ENCODE measurements at regions not wholly inside any gene's neighbourhood (a gene's known extent, or its start where the extent isn't known, plus 50 kb on each side); places are given as distances from the start of the nearest gene placed in this dataset.

GRCh38 chr2:82230406-82230805 is 1925.9 kb upstream of the LRRTM1 start:
- TF ChIP-seq ZNF274 (IDR thresholded peaks at IDR 0.05; ENCODE audit: low read length) (no peak), ZNF274 (tag by site-specific recombination; IDR thresholded peaks at IDR 0.05; ENCODE audit: borderline replicate concordance) (no peak), ZNF121 (tag by site-specific recombination; IDR thresholded peaks at IDR 0.05) (no peak), RBAK (tag by site-specific recombination; IDR thresholded peaks at IDR 0.05) (no peak), ZFP3 (tag by site-specific recombination; IDR thresholded peaks at IDR 0.05; ENCODE audit: low read depth) (no peak), ZNF529 (tag by site-specific recombination; IDR thresholded peaks at IDR 0.05; ENCODE audit: insufficient replicate concordance) (no peak), KLF9 (tag by site-specific recombination; IDR thresholded peaks at IDR 0.05; ENCODE audit: low read depth) (no peak), ZNF398 (tag by site-specific recombination; IDR thresholded peaks at IDR 0.05) (no peak), ZNF26 (tag by site-specific recombination; IDR thresholded peaks at IDR 0.05) (no peak)
- TF ChIP-seq, protein P1, sequence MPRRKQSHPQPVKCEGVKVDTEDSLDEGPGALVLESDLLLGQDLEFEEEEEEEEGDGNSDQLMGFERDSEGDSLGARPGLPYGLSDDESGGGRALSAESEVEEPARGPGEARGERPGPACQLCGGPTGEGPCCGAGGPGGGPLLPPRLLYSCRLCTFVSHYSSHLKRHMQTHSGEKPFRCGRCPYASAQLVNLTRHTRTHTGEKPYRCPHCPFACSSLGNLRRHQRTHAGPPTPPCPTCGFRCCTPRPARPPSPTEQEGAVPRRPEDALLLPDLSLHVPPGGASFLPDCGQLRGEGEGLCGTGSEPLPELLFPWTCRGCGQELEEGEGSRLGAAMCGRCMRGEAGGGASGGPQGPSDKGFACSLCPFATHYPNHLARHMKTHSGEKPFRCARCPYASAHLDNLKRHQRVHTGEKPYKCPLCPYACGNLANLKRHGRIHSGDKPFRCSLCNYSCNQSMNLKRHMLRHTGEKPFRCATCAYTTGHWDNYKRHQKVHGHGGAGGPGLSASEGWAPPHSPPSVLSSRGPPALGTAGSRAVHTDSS (tag by site-specific recombination; IDR thresholded peaks at IDR 0.05) = no peak
- TF ChIP-seq, protein P2, sequence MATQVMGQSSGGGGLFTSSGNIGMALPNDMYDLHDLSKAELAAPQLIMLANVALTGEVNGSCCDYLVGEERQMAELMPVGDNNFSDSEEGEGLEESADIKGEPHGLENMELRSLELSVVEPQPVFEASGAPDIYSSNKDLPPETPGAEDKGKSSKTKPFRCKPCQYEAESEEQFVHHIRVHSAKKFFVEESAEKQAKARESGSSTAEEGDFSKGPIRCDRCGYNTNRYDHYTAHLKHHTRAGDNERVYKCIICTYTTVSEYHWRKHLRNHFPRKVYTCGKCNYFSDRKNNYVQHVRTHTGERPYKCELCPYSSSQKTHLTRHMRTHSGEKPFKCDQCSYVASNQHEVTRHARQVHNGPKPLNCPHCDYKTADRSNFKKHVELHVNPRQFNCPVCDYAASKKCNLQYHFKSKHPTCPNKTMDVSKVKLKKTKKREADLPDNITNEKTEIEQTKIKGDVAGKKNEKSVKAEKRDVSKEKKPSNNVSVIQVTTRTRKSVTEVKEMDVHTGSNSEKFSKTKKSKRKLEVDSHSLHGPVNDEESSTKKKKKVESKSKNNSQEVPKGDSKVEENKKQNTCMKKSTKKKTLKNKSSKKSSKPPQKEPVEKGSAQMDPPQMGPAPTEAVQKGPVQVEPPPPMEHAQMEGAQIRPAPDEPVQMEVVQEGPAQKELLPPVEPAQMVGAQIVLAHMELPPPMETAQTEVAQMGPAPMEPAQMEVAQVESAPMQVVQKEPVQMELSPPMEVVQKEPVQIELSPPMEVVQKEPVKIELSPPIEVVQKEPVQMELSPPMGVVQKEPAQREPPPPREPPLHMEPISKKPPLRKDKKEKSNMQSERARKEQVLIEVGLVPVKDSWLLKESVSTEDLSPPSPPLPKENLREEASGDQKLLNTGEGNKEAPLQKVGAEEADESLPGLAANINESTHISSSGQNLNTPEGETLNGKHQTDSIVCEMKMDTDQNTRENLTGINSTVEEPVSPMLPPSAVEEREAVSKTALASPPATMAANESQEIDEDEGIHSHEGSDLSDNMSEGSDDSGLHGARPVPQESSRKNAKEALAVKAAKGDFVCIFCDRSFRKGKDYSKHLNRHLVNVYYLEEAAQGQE (tag by site-specific recombination; IDR thresholded peaks at IDR 0.05) = no peak
- TF ChIP-seq, protein P3, sequence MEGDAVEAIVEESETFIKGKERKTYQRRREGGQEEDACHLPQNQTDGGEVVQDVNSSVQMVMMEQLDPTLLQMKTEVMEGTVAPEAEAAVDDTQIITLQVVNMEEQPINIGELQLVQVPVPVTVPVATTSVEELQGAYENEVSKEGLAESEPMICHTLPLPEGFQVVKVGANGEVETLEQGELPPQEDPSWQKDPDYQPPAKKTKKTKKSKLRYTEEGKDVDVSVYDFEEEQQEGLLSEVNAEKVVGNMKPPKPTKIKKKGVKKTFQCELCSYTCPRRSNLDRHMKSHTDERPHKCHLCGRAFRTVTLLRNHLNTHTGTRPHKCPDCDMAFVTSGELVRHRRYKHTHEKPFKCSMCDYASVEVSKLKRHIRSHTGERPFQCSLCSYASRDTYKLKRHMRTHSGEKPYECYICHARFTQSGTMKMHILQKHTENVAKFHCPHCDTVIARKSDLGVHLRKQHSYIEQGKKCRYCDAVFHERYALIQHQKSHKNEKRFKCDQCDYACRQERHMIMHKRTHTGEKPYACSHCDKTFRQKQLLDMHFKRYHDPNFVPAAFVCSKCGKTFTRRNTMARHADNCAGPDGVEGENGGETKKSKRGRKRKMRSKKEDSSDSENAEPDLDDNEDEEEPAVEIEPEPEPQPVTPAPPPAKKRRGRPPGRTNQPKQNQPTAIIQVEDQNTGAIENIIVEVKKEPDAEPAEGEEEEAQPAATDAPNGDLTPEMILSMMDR (tag by site-specific recombination; IDR thresholded peaks at IDR 0.05) = no peak
- TF ChIP-seq, protein P4, sequence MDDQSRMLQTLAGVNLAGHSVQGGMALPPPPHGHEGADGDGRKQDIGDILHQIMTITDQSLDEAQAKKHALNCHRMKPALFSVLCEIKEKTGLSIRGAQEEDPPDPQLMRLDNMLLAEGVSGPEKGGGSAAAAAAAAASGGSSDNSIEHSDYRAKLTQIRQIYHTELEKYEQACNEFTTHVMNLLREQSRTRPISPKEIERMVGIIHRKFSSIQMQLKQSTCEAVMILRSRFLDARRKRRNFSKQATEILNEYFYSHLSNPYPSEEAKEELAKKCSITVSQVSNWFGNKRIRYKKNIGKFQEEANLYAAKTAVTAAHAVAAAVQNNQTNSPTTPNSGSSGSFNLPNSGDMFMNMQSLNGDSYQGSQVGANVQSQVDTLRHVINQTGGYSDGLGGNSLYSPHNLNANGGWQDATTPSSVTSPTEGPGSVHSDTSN (CRISPR knock-in tag; IDR thresholded peaks at IDR 0.05) = no peak

Measured in HEK293 (cell line).